ENCODE measurements at regions not wholly inside any gene's neighbourhood (a gene's known extent, or its start where the extent isn't known, plus 50 kb on each side); places are given as distances from the start of the nearest gene placed in this dataset.
A peak's percentile ranks its signal among the peaks of the same experiment; 100 is the strongest.
"Not testable (repeated sequence)": the region's sequence is repeated elsewhere in the genome, so short reads cannot be mapped to it uniquely, and the experiment has no call there.

GRCh38 chr9:72453797-72454196 is 67.6 kb upstream of the TMC1 start:
- Histone ChIP-seq H3K4me3 (no peak overlapping the region), H3K9me3 (ENCODE audit: low read depth) (no peaks in the 10 kb centered on the region), H3K36me3 (no peaks in the 10 kb centered on the region), H3K27ac (no peak overlapping the region), H3K27me3 (no peaks in the 10 kb centered on the region), H3K4me1 (ENCODE audit: low read depth) (peaks cover under 1% of the 10 kb centered on the region)
- TF ChIP-seq CTCF (IDR thresholded peaks at IDR 0.05; ENCODE audit: low read depth, low read length) = no peak
- DNase-seq (ENCODE audit: low read depth in 1 of 2, low spot score in 1 of 2) = no peak

- not testable (repeated sequence) for H3K27ac ChIP-seq; DNase-seq (ENCODE audit: low read depth in 1 of 2, low spot score in 1 of 2)
Observed at GRCh38 chr9:72446241-72446640, 75.2 kb upstream of the TMC1 start.

GRCh38 chr9:72445306-72445995 is 76.0 kb upstream of the TMC1 start:
- TF ChIP-seq CTCF (IDR thresholded peaks at IDR 0.05; ENCODE audit: low read depth, low read length) = no peak
- no peak for DNase-seq (ENCODE audit: low read depth in 1 of 2, low spot score in 1 of 2)
- Histone ChIP-seq H3K4me1 (ENCODE audit: low read depth) (no peaks in the 10 kb centered on the region), H3K4me3 (no peak overlapping the region), H3K36me3 (no peaks in the 10 kb centered on the region), H3K9me3 (ENCODE audit: low read depth) (no peaks in the 10 kb centered on the region), H3K27ac (no peak overlapping the region), H3K27me3 (no peaks in the 10 kb centered on the region)

More at GRCh38 chr9:72446241-72446640, 75.2 kb upstream of the TMC1 start:
- not testable (repeated sequence) for H3K4me3 ChIP-seq; H3K4me1 ChIP-seq (ENCODE audit: low read depth); H3K36me3 ChIP-seq; H3K27me3 ChIP-seq; H3K9me3 ChIP-seq (ENCODE audit: low read depth)

- no peak for TF ChIP-seq CTCF (IDR thresholded peaks at IDR 0.05; ENCODE audit: low read depth, low read length)
- no peak for DNase-seq (ENCODE audit: low read depth in 1 of 2, low spot score in 1 of 2)
- Histone ChIP-seq H3K4me3 (no peak overlapping the region), H3K36me3 (no peaks in the 10 kb centered on the region), H3K27ac (no peak overlapping the region), H3K9me3 (ENCODE audit: low read depth) (no peaks in the 10 kb centered on the region), H3K4me1 (ENCODE audit: low read depth) (no peaks in the 10 kb centered on the region), H3K27me3 (no peaks in the 10 kb centered on the region)
Observed at GRCh38 chr9:72444435-72444834, 77.0 kb upstream of the TMC1 start.

GRCh38 chr9:72443855-72444254 is 77.6 kb upstream of the TMC1 start:
- Histone ChIP-seq H3K9me3 (ENCODE audit: low read depth) (no peaks in the 10 kb centered on the region), H3K27me3 (no peaks in the 10 kb centered on the region), H3K4me3 (no peak overlapping the region), H3K27ac (no peak overlapping the region), H3K4me1 (ENCODE audit: low read depth) (no peaks in the 10 kb centered on the region), H3K36me3 (no peaks in the 10 kb centered on the region)
- DNase-seq (ENCODE audit: low read depth in 1 of 2, low spot score in 1 of 2) = no peak
- no peak for TF ChIP-seq CTCF (IDR thresholded peaks at IDR 0.05; ENCODE audit: low read depth, low read length)

- Histone ChIP-seq H3K27ac (no peak overlapping the region), H3K4me1 (ENCODE audit: low read depth) (no peaks in the 10 kb centered on the region), H3K27me3 (no peaks in the 10 kb centered on the region), H3K4me3 (no peak overlapping the region), H3K36me3 (no peaks in the 10 kb centered on the region), H3K9me3 (ENCODE audit: low read depth) (no peaks in the 10 kb centered on the region)
- DNase-seq (ENCODE audit: low read depth in 1 of 2, low spot score in 1 of 2) = peak in 1 of 2 donors; percentile 80
- no peak for TF ChIP-seq CTCF (IDR thresholded peaks at IDR 0.05; ENCODE audit: low read depth, low read length)
Observed at GRCh38 chr9:72441848-72442607, 77.0 kb upstream of the ZFAND5 start.
